Thoracic aorta (tissue), 2 donors: ENCODE measurements at regions not wholly inside any gene's neighbourhood (a gene's known extent, or its start where the extent isn't known, plus 50 kb on each side); places are given as distances from the start of the nearest gene placed in this dataset.

Experiments used
- ATAC-seq: fragments of 150-250 bp; one replicate; pipeline ENCODE4 v1.8.0; 2017; ENCODE audit warnings: low read depth; ENCODE audit not compliant: insufficient number of reproducible peaks, low FRiP score
- DNase-seq: peaks from one replicate; pipeline ENCODE4 v3.0.0-alpha.2; 2020; ENCODE audit warnings: low spot score
- H3K27ac ChIP-seq, 2 donors: fragments of 200-600 bp; sonication (generic); 1 replicate in 1 of 2; 2 replicates in 1 of 2; pipeline ENCODE4 v1.5.1; 2016; ENCODE audit warnings: mild to moderate bottlenecking in 2 of 2, moderate library complexity in 2 of 2
- H3K27me3 ChIP-seq: fragments of 200-600 bp; sonication (generic); replicated peaks from 2 replicates; pipeline ENCODE4 v1.6.0; 2016; ENCODE audit warnings: mild to moderate bottlenecking; ENCODE audit not compliant: insufficient read depth
- H3K36me3 ChIP-seq: fragments of 200-600 bp; sonication (generic); one replicate; pipeline ENCODE4 v1.5.1; 2016
- H3K4me1 ChIP-seq, 2 donors: fragments of 200-600 bp; sonication (generic); 1 replicate in 1 of 2; 2 replicates in 1 of 2; pipeline versions ENCODE4 v1.5.1 to v1.6.0; 2016; ENCODE audit warnings: low read depth in 2 of 2, mild to moderate bottlenecking in 1 of 2; ENCODE audit not compliant: control insufficient read depth in 1 of 2
- H3K4me3 ChIP-seq: fragments of 200-600 bp; sonication (generic); 2 replicates; pipeline ENCODE4 v1.5.1; 2016; ENCODE audit warnings: mild to moderate bottlenecking
- H3K9me3 ChIP-seq: fragments of 200-600 bp; sonication (generic); 2 replicates; pipeline ENCODE4 v1.5.1; 2016
- TF ChIP-seq, protein P1 (sequence below): fragments of 200-600 bp; sonication (generic); IDR thresholded peaks from one replicate; pipeline ENCODE4 v1.5.1; 2019; ENCODE audit warnings: antibody characterized with exemption

DNA sequence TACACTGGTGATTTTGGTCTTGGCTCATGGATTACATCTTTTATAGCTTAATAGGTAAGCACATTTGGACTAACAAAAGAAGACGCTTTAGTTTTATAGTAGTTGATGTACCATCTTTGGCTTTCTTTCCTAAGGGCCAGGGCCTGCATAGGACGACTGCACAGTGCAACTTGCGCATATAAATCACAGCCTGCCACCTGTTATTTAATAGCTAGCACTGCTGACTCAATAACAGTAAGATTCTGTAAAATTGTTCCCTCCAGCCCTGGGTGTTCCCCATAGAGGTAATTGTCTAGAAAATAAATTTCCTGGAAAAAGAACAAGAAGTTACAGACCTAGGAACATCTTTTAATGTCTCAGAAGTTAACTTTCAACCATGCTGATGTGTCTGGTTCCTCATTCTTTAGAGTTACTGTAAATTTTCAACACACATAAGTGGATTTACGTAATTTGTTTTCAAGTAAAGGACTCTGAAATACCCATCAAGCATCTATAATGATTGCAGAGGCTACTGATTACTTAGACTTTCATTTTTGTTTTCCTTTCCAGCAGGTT lies 594.2 kb upstream of the NXPH2 start:
- TF ChIP-seq, protein P1, sequence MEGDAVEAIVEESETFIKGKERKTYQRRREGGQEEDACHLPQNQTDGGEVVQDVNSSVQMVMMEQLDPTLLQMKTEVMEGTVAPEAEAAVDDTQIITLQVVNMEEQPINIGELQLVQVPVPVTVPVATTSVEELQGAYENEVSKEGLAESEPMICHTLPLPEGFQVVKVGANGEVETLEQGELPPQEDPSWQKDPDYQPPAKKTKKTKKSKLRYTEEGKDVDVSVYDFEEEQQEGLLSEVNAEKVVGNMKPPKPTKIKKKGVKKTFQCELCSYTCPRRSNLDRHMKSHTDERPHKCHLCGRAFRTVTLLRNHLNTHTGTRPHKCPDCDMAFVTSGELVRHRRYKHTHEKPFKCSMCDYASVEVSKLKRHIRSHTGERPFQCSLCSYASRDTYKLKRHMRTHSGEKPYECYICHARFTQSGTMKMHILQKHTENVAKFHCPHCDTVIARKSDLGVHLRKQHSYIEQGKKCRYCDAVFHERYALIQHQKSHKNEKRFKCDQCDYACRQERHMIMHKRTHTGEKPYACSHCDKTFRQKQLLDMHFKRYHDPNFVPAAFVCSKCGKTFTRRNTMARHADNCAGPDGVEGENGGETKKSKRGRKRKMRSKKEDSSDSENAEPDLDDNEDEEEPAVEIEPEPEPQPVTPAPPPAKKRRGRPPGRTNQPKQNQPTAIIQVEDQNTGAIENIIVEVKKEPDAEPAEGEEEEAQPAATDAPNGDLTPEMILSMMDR = no peak
- Histone ChIP-seq H3K36me3 (no peaks in the 10 kb centered on the region), H3K9me3 (no peaks in the 10 kb centered on the region), H3K4me1 (no peaks in the 10 kb centered on the region), H3K4me3 (no peak overlapping the region), H3K27me3 (no peaks in the 10 kb centered on the region), H3K27ac (no peak overlapping the region)
- DNase-seq (no peak), ATAC-seq (no peak)

DNA sequence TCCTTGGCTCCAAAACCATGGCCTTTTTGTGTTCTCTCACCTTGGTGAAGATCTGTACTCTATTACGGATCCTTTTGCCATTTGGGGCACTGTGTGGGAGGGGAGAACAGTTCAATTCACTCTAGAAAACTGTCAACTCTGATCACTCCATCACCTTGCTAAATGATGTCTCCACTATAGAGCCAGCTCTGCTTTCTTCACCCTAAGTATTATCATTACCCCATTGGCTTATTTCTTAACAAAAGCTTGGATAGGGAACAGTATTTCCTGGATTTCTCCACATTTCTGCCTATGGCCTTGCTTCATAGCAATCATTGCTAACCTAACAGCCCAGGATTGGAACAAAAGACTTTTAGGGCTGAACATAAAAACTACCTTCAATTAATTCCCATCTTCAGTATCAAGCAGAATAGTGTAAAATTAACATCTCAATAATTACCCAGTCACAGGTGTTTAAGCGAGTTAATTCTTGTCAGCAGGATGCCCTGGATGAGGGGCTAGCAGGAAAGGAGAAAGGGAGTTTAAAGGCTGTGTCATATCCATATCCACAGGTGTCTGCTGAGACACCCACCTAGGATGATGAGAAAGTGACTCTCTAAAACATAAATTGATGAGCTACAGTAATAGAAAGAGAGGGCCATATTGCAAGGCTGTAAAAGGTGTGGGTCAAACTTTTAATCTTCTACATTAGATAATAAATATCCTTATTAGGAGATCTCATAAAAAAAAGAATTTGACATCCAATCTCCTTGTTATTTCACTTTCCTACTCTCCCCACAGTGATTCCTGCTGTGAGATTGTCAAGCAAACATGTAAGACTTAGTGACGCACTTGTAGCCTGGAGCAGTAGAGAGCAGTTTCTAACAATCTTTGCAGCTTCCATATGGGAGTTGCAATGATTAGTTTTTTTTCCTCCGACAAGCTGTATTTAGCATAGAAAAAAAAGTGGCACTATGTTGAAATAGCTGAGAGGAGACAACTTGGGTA lies 589.5 kb upstream of the NXPH2 start:
- Histone ChIP-seq H3K27me3 (no peaks in the 10 kb centered on the region), H3K27ac (no peak overlapping the region), H3K4me1 (no peaks in the 10 kb centered on the region), H3K9me3 (no peaks in the 10 kb centered on the region), H3K36me3 (no peaks in the 10 kb centered on the region), H3K4me3 (no peak overlapping the region)
- TF ChIP-seq, protein P1 = no peak
- ATAC-seq (no peak), DNase-seq (no peak)

DNA sequence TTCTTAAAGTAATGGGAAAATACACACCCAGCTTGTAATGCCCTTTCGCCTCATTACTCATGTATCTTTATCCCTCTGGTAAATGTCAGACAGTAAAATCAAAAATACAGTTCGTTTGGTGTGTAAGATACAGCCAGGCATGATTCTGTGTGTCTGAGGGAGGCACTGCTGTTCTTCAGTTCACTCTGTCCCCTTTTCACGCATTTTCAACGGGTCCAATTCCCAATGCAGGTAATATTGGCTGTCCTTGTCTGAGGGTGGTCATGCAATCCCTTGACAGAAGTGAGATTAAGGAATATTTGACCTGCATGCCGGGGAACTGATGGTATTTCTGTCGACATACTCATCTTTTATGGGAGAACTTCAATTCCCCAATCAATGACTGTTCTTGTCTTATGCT lies 587.2 kb upstream of the NXPH2 start:
- no peaks in the 10 kb centered on the region for H3K36me3 ChIP-seq
- H3K4me1 ChIP-seq = no peaks in the 10 kb centered on the region
- TF ChIP-seq, protein P1 = no peak
- H3K4me3 ChIP-seq = no peak overlapping the region
- H3K27me3 ChIP-seq = no peaks in the 10 kb centered on the region
- no peak overlapping the region for H3K27ac ChIP-seq
- ATAC-seq (no peak), DNase-seq (no peak)
- H3K9me3 ChIP-seq = no peaks in the 10 kb centered on the region

DNA sequence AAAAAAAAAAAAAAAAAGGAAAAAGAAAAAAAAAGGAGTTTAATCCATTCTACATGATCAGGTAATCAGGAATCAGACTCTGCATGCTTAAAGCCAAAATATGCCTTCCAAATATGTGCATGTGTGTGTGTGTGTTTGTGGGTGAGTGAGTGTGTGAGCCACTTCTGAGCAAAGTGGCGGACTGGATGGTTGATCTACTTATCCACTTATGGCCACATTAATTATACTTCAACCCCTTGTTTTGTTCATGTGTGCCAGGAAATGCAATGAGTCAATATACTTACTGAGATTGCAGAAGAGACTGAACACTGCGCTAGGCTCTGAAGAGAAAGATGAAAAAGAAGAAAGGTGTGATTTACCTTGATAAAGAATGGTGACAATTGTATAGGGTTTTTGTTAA lies 586.5 kb upstream of the NXPH2 start:
- DNase-seq = no peak
- no peaks in the 10 kb centered on the region for H3K36me3 ChIP-seq
- H3K4me3 ChIP-seq = no peak overlapping the region
- TF ChIP-seq, protein P1 = no peak
- H3K27ac ChIP-seq = no peak overlapping the region
- no peaks in the 10 kb centered on the region for H3K27me3 ChIP-seq
- ATAC-seq = no peak
- H3K4me1 ChIP-seq = no peaks in the 10 kb centered on the region
- no peaks in the 10 kb centered on the region for H3K9me3 ChIP-seq

DNA sequence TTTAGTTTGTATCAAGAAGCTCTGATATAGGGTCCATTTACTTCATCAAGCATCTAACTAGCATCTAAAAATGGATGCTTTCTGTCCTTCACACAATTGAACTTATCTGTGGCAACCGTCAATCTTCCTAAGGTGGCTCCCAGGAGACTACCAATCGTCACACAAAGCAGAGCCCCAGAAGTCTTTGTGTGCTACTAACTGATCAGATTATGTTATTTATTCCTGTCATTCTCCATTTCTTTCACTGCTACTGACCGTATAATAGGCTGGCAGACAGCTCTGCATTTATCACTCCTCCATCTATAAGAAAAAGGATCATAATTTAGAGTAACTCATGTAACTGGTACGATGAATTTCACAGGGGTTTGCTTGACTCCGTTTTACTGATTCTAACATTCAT lies 585.0 kb upstream of the NXPH2 start:
- TF ChIP-seq, protein P1 = no peak

More for the DNA sequence above, 585.0 kb upstream of the NXPH2 start:
- no peaks in the 10 kb centered on the region for H3K27me3 ChIP-seq
- ATAC-seq (no peak), DNase-seq (no peak)
- H3K27ac ChIP-seq = no peak overlapping the region
- H3K36me3 ChIP-seq = no peaks in the 10 kb centered on the region
- no peaks in the 10 kb centered on the region for H3K4me1 ChIP-seq
- H3K9me3 ChIP-seq = no peaks in the 10 kb centered on the region
- H3K4me3 ChIP-seq = no peak overlapping the region
